COLO668 (cell line): ENCODE measurements at regions not wholly inside any gene's neighbourhood (a gene's known extent, or its start where the extent isn't known, plus 50 kb on each side); places are given as distances from the start of the nearest gene placed in this dataset.
"Not testable (repeated sequence)": the region's sequence is repeated elsewhere in the genome, so short reads cannot be mapped to it uniquely, and the experiment has no call there.

ENCODE experiments used
- DNase-seq: peaks from one replicate; lab custom pipeline; 2025; ENCODE audit not compliant: unreplicated experiment; lab: John Stamatoyannopoulos, UW

DNA sequence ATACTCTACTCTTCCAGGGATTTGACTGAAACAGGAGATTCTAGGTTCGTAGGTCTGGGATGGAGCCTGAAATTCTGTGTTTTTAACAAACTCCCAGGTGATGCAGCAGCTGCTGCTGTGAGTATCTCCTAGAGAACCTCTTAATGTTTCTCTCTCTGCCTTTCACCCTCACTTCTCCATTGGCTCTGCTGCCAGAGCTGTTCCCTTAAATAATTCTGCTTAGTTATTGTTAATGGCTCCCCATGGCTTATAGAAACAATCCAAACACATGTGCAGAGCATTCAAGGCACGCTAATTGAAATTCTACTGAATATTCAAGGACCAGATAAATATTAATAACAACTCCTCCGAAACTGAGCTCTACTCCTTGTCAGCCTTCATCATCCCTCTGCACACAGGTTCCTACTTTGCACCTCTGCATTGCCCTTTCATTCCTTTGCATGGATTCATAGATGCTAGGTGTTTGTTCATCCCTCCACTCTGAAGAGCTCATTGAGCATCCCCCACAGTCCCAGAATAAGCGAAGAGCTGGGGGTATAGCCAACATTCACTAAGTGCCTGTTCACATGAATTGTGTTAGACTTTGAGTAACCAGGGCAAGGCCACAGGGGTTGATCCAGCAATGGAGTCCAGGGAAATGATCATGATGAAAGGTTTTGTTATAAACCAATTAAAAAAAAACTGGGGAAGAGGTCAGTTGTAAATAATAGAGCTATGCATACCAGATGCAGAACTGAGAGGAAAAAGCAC is 488.4 kb upstream of the JAG1 start:
- DNase-seq, result no peak

DNA sequence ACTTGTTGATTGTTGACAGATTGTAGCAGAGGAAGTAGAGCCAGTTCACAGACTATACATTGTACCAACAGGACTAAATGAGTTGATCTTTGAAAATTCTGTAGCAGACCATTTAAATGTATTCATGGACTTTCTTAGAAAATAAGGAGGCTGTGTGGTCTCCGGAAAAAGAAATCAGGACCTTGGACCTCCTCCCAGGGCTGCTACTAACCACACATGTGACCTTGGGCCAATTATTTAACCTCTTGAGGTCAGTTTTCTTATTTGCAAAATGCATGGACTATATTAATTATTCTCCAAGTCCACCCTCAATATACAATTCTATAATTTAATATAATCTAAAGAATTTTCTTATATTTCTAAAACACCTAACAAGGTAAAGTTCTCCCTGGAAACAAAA is 492.0 kb upstream of the JAG1 start:
- no peak for DNase-seq

DNA sequence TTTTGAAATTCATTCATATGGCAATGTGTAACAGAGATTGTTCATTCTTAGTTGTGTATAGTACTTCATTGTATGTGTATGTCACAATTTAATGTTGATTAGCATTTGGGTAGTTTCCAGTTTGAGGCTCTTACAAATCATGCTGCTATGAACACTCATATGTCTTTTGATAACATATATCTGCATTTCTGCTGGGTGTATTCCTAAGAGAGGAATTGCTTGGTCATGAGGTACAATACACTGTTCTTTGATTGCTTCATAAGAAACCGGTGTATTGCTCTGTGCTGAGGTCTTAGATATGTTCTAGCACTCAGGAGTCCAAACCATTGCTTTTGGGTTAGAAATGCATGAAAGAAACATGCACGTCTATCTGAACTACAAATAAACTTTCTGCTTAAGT is 492.9 kb upstream of the JAG1 start:
- DNase-seq, result no peak

DNA sequence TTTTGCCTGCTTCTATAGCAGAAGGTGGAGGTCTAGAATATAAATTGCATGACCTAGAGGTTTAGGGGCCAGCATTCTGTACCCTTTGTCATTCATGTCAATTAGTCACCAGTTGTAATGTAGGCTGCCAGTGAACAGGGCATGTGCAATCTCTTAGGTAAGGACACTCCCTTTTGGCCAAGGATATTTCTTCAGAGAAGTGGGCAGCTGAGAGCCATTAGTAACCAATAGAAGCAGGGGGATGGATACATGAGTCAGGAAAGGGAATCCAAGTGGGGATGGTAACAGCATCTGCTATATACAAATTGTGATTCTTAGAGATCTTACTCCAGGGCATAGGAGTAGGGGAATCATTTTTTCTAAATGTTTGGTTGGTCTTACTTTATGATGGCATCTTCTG is 494.2 kb upstream of the JAG1 start:
- no peak for DNase-seq

DNA sequence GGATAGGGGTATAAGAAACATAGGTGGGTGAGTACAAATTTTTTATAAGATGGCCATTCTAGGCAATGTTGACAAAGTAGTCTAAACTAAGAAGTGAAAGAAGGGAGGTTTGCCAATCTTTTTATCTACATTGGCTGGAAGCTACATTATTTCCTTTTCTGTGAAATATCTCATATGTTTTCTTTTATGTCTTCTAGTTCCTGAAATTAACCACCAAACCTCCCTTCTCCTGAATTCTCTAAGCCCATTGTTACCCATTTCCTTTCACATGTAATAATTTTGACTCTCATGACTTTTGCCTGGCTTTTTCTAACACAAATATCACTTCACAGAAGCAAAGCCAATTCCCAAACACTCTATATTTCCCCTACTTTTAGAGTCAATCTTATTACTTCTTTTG is 496.2 kb upstream of the JAG1 start:
- no peak for DNase-seq

DNA sequence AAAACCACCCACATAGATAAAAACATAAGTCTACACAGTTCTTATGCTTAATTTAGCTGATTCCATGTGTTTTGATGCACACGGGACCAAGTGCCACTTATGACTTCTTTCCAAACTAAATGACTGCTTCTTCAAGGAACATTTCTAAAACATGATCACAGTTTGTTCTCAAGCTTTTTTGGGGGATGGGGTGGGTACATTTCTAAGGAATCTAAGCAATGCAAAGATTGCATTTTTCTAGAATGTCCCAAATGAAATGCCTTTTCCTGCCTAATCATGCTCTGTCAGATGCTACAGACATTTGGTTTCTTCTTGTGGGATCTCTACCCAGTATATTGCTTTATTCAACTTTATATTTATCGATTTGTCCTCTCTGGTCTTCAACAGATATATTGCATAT is 496.8 kb upstream of the JAG1 start:
- DNase-seq, result no peak

DNA sequence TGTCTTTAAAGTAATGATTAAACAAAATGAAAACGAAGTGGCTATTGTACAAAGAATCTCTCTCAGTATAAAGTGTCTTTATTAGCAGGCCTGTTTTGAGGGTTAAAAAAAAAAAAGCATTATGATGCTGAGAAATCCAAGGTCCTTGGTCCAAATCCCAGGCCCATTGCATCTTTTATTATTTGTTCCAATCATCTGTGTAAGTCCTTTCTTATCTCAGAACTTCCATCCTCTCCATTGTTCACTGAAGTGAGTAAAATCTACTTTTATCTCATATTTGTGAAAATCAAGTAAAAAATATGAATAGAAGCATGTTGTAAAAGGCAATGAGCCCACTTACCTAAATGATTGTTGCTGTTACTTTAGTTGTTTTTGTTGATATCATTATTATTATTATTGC is 499.1 kb upstream of the JAG1 start:
- DNase-seq, result no peak

DNA sequence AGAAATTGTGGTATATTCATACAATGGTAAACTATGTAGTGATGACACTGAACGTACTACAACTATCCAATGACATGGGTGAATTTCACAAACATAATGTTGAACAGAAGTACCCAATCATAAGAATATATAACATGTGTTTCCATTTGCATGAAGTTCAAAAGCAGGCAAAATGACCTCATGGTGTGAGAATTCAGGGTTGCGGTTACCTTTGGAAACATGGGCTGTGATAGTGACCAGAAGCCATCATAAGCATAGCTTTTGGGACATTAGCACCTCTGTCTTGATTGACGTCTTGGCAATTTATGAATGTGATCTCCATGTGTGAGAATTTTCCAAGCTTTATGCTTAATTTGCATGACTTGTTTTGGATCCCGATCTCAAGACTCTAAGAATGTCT is 500.1 kb upstream of the JAG1 start:
- DNase-seq, result no peak

DNA sequence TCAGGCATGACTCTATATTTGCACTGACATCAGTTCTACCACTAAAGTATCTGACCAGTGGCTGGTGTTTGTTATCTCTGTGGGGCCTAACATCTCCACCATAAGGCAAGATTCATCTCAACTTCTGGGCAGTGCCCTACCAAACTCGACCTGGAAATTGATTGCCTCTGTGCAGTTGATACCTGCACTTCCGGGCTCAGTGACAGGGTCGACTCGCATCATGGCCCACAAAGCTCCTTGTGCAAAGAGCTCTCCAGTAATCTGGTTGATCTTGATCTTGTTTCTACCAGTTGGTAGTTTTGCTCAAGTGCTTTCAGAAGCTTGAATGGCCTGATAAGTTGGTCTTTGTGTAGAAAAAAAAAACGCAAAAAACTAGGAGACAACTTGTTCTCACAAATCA is 501.1 kb upstream of the JAG1 start:
- DNase-seq, result no peak

DNA sequence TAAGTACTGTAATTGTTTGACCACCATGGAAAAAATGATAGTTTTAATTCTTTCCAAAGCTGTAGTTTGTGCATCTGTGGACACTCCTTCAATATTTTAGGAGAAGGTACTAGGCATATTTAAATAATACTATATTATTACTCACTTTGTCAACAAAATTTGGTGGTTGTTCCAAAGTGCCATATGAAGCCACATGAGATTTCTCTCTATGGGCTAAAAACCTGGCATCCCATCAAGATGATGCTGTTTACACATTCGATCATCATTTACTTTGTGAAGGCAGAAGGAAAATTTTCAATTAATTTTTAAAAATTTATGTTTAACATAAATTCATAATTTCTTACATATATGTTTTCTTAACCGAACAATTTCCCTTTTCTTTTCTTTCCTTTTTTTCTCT is 502.6 kb upstream of the JAG1 start:
- no peak for DNase-seq

DNA sequence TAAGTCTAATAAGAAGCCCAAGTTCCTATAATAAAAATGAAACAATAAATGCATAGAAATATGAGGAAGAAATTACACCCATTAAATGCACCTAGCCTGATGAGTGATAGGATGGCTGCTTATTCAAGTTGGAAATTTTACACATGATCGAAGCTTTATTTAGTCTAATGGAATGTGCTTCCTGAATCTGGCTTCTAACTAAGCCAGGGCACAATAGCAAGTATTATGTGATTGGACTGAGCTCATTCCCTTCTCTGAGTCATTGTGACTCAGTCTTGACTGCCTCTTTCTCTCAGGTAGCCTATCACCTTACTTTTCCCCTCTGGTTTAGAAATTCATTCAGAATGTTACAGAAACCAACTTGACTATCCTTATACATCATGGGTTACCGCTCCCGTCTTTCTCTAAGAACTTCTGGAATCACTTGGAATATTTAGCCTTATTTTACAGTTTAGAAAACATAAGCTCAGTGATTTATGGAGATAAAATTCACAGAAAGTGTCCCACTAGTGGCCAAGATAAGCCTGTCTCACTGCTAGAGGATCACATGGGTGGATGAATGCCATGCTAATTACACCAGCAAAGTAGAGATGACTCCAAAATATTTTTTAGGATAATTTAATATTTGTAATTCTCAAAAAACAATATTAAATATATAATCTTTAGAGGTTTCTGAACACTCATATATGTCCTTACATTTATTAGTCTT is 505.3 kb upstream of the JAG1 start:
- DNase-seq, result no peak

DNA sequence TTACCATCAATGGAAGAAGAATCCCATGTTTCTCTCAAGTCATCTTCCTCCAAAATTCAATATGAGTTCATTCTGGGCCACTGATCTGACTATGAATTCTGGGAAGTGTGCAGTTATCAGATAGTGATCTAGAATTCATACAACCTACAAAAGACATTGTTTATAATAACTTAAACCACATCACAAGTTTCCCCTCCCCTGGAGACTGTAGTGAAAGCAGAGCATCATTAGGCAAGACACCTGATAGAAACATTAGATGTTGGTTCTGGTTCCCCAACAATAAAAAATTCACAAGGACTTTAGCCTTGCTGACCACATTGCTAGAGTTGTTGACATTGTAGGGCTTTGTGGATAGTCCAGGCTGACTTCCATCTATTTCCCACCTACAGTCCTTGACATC is 506.4 kb upstream of the JAG1 start:
- DNase-seq, result no peak

DNA sequence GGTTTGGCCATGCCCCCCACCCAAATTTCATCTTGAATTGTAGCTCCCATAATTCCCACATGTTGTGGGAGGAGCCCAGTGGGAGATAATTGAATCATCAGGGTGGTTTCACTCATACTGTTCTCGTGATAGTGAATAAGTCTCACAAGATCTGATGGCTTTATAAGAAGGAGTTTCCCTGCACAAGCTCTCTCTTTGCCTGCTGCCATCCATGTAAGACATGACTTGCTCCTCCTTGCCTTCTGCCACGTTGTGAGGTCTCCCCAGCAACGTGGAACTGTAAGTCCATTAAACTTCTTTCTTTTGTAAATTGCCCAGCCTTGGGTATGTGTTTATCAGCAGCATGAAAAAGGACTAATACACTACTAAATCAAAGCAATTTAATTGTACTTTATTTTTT is 507.3 kb upstream of the JAG1 start:
- DNase-seq, result not testable (repeated sequence)

DNA sequence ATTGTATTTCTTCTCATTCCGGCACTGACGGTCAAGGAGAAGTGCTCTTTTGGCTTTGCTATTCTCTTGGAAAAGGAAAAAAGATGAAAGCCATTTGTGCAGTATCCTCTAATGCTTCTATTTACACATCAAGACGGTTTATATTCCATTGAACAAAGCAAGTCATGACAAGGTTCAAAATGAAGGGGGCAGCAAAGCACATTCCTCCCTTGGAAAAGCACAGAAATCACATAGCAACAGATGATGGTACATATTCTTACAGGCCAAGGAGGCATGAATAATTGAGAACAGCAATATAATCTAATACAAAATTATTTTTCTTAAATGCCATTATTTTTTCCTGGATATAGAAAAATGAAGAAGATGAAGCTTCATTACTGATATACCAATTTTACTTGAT is 508.2 kb upstream of the JAG1 start:
- no peak for DNase-seq

DNA sequence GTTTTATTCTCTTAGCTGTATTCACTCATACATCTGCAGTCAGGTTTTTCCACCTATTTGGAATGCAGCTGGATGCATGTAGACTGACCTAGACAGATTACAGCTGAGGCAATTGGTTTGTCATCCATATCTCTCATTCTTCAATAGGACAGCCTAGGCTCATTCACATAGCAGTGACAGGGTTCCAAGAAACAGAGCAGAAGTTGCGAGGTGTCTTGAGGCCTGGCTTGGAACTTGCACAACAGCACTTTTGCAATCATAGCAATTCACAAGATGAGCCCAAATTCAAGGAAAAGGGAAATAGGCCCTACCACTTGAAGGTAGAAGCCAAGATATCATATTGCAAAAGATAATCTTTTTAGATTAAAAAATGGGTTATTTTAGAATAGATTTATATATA is 508.9 kb upstream of the JAG1 start:
- DNase-seq, result no peak

DNA sequence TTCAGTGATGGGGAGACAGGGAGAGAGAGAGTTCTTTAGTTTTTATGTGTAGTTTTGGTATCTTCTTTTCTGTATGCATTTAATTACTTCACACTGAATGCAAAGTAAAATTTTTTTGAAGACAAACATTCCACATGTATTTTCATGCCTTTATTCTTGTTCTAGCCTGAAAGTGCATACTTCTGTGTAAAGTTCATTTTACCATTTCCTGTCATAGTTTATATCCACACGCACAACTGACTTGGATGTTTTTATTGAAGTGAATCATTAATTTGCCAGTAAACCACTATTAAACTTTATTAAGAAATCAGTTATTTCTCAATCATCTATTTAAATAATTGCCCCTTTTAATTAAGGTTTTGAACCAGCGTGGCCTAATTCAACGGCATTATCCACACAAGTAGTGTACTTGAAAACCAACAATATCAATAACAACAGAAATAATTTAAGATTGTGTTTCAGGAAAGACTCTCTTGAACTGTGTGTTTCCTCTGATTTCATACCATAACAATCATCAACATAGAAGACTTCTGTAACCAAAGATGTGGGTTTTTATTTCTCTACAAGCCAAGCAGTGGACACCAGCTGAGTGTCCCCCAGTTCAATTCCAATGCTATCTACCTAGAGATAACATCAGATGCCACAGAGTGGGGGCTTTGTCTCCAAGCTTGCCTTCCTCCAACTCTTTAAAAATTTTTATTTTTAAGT is 512.7 kb upstream of the JAG1 start:
- no peak for DNase-seq

DNA sequence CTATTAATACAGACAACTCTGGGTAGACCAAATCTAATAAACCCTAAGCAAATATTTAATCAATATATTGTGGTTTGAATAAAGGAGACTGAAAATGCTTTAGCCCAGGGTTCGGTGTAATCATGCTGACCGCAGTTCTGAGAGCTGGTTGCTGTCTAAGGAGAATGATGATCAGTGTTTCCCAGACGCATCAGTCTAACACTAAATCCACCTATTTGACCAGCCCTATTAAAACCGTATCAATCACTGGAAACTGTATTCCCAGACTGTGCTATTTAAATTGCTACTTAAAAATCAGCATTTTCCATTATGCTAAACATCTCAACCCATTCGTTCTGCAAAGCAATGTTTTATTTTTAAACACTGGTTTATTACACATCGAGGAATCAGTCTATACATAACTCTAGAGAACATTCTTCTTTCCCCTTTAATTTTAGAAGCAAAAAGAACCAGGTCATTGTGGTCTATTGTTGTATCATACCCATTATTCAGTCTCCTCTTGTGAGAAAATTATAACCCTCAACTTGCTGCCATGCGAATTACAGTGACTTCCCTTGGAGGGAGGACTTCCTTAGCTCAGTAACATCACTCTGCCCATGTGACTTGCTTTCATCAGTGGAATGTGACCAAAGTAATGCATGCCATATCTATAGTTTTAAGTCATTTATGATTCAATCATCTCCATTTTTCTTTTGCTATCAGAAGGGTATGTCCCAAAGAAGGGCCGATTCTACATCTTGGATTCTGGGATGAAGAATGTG is 515.2 kb upstream of the JAG1 start:
- no peak for DNase-seq

DNA sequence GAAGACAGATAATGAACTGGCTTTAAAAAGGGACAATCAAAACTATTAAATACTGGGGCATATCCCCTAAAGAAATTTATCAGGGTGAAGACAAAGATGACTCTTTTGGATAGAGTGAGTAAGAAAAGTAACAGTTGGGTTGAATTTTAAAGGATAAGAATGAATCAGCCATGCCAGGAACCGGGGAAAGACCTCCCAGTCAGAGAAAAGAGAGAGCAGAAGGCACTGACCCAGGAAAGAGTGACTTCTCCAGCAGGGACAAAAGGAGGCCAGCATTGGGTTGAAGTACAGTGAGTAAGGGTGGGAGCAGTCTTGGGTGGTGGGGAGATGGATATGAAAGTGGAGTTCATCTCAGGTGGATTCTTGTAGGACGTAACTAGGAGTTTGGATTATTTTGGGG is 516.9 kb upstream of the JAG1 start:
- DNase-seq, result no peak

DNA sequence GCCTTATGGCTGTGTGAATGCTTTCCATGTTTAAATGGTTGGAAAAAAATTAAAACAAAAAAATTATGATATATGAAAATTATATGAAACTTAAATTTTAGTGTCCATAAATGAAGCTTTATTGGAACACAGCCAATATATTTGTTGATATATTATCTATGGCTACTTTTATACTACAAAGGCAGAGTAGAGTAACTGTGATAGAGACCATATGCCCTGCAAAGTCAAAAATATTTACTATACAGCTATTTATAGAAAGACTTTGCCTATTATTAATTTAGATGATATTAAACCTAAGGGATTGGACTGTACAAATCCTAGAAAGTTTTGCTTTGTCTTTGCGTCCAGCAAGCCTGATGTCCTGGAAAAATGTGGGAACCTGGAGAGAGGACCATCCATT is 518.3 kb upstream of the JAG1 start:
- no peak for DNase-seq

DNA sequence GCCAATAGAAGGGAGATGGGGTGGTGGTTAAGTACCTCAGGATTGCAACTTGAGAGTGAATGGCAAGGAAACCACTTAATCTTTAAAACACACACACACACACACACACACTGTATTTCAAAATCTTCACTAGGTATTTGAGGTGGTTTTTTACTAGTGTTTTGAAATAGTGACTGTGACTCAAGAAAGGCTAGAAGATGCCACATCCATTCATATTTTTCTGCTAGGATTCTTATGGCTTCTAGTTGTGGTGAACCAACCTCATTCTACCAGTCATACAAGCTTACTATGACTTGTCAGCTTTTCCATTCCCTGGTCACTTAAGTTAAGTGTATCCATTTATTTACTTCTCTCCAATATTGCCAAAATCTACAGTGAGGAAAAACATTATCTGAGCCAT is 519.4 kb upstream of the JAG1 start:
- DNase-seq, result no peak

DNA sequence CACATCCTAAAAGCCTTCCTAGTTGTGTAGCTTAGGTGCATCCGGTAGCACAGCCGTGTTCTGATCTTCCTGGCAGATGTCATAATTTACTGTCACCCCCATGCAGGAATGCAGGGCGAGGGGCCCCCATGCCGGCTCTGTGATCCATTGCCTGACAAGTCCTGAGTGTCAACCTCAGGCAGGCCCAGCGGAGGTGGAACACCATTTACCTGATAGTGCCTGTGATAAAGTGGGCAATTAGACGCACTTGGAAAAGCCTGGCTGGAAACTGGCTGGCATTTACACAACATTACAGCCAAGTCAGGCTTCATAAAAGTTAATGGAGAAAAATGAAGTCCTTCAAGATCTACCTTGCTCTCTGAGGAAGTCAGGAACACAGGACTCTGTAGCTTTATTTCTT is 521.4 kb upstream of the JAG1 start:
- no peak for DNase-seq
